ENCODE measurements at regions not wholly inside any gene's neighbourhood (a gene's known extent, or its start where the extent isn't known, plus 50 kb on each side); places are given as distances from the start of the nearest gene placed in this dataset.

DNA sequence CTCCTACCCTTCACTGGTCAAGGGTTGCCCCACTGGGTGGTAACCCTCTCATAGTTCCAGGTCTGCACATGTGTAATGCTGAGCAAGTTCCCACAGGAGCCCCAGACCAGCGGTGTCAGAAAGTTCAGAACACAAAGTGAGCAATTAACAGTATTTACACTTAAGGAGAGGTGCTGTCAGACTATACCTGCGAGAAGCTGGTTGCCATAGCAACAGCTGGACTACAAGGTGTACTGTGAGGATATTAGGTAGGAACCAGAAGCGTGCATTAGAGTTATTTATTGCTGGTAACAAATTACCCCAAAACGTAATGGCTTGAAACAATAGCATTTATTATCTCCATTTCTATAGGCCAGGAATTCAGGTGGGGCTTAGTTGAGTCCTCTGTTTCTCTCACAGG lies 317.0 kb upstream of the RPS23 start:
- Histone ChIP-seq H3K27ac (ENCODE audit: low read depth, low read length) (no peak overlapping the region), H3K9me3 (ENCODE audit: insufficient read depth, low read depth, low read length) (no peaks in the 10 kb centered on the region), H3K4me2 (ENCODE audit: low read length) (no peak overlapping the region), H4K20me1 (ENCODE audit: insufficient read depth, low read length) (no peaks in the 10 kb centered on the region), H3K27me3 (ENCODE audit: insufficient read depth, low read length) (no peaks in the 10 kb centered on the region), H2AFZ (ENCODE audit: low read depth, low read length) (no peak overlapping the region), H3K79me2 (ENCODE audit: insufficient read depth, low read length) (no peaks in the 10 kb centered on the region), H3K4me3 (ENCODE audit: insufficient read depth, low read depth, low read length) (no peak overlapping the region), H3K9ac (ENCODE audit: low read length) (no peak overlapping the region), H3K36me3 (ENCODE audit: insufficient read depth, low read length) (no peaks in the 10 kb centered on the region), H3K4me1 (ENCODE audit: insufficient read depth, low read length) (peaks cover 6% of the 10 kb centered on the region)
- H3K4me1 Mint-ChIP-seq (ENCODE audit: low read depth, unreplicated experiment): peaks cover 17% of the 10 kb centered on the region
- no peaks in the 10 kb centered on the region for H3K36me3 Mint-ChIP-seq (ENCODE audit: low read depth, unreplicated experiment)
- peaks cover 4% of the 10 kb centered on the region for H3K9me3 Mint-ChIP-seq (ENCODE audit: unreplicated experiment)
- FAIRE-seq (no peak), DNase-seq (ENCODE audit: low read depth) (no peak)
- TF ChIP-seq, protein P1, sequence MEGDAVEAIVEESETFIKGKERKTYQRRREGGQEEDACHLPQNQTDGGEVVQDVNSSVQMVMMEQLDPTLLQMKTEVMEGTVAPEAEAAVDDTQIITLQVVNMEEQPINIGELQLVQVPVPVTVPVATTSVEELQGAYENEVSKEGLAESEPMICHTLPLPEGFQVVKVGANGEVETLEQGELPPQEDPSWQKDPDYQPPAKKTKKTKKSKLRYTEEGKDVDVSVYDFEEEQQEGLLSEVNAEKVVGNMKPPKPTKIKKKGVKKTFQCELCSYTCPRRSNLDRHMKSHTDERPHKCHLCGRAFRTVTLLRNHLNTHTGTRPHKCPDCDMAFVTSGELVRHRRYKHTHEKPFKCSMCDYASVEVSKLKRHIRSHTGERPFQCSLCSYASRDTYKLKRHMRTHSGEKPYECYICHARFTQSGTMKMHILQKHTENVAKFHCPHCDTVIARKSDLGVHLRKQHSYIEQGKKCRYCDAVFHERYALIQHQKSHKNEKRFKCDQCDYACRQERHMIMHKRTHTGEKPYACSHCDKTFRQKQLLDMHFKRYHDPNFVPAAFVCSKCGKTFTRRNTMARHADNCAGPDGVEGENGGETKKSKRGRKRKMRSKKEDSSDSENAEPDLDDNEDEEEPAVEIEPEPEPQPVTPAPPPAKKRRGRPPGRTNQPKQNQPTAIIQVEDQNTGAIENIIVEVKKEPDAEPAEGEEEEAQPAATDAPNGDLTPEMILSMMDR (IDR thresholded peaks at IDR 0.05; ENCODE audit: insufficient read depth, low read depth, low read length): no peak
- no peak for TF ChIP-seq EZH2 (IDR thresholded peaks at IDR 0.05; ENCODE audit: insufficient read depth, low read length)
- no peaks in the 10 kb centered on the region for H3K27me3 Mint-ChIP-seq (ENCODE audit: low read depth, unreplicated experiment)
- H3K4me3 Mint-ChIP-seq (ENCODE audit: unreplicated experiment): no peak overlapping the region
- H3K27ac Mint-ChIP-seq (ENCODE audit: unreplicated experiment): no peak overlapping the region

DNA sequence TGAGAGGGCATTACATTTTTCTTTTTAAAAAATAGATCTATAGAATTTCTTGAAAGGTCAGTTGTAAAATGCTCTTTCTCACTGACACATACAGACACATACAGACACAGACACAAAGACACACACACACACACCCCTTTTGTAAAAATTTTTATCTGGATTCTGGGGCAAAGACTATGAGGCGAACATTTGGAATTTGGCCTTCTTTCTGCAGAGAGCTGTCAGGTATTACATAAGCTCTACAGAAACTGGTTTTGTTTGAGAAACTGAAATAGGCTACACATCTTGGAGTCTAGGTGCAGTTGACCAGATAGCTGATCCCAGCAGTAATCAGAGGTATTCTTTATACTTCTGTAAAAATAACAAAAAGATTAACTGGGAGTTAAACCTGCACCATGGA lies 315.9 kb upstream of the RPS23 start:
- Histone ChIP-seq H3K27me3 (ENCODE audit: insufficient read depth, low read length) (no peaks in the 10 kb centered on the region), H4K20me1 (ENCODE audit: insufficient read depth, low read length) (no peaks in the 10 kb centered on the region), H3K4me3 (ENCODE audit: insufficient read depth, low read depth, low read length) (no peak overlapping the region), H3K27ac (ENCODE audit: low read depth, low read length) (peak overlapping the region; percentile 36), H2AFZ (ENCODE audit: low read depth, low read length) (no peak overlapping the region), H3K36me3 (ENCODE audit: insufficient read depth, low read length) (no peaks in the 10 kb centered on the region), H3K9ac (ENCODE audit: low read length) (no peak overlapping the region), H3K4me2 (ENCODE audit: low read length) (no peak overlapping the region), H3K9me3 (ENCODE audit: insufficient read depth, low read depth, low read length) (no peaks in the 10 kb centered on the region), H3K79me2 (ENCODE audit: insufficient read depth, low read length) (no peaks in the 10 kb centered on the region), H3K4me1 (ENCODE audit: insufficient read depth, low read length) (peaks cover 6% of the 10 kb centered on the region)
- Mint-ChIP-seq H3K36me3 (ENCODE audit: low read depth, unreplicated experiment) (peaks cover 1% of the 10 kb centered on the region), H3K27ac (ENCODE audit: unreplicated experiment) (peak overlapping the region; percentile 65), H3K4me1 (ENCODE audit: low read depth, unreplicated experiment) (peaks cover 17% of the 10 kb centered on the region), H3K27me3 (ENCODE audit: low read depth, unreplicated experiment) (no peaks in the 10 kb centered on the region), H3K4me3 (ENCODE audit: unreplicated experiment) (no peak overlapping the region), H3K9me3 (ENCODE audit: unreplicated experiment) (peaks cover 6% of the 10 kb centered on the region)
- peak; percentile 58 for DNase-seq (ENCODE audit: low read depth)
- no peak for FAIRE-seq
- TF ChIP-seq EZH2 (IDR thresholded peaks at IDR 0.05; ENCODE audit: insufficient read depth, low read length): no peak
- TF ChIP-seq, protein P1 (IDR thresholded peaks at IDR 0.05; ENCODE audit: insufficient read depth, low read depth, low read length): no peak

DNA sequence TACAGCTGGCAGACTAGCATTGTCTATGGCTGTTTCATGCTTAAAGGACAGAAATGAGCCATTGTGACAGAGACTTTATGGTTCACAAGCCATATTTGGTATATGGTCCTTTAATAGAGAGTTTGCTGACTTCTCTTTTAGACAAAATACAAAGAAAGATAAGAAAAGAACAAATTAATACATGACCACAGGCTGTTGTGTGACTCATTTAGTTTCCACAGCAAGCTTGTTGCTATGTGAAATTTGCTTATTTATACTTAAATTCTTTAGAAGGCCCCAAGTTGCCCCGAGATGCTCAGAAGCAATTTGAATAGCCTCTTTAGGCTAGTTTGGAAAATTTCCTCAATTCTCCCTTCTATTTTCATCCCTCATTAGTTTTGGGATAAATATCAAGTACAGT lies 315.3 kb upstream of the RPS23 start:
- Histone ChIP-seq H2AFZ (ENCODE audit: low read depth, low read length) (no peak overlapping the region), H3K4me2 (ENCODE audit: low read length) (peak overlapping the region; percentile 10), H4K20me1 (ENCODE audit: insufficient read depth, low read length) (no peaks in the 10 kb centered on the region), H3K79me2 (ENCODE audit: insufficient read depth, low read length) (no peaks in the 10 kb centered on the region), H3K27me3 (ENCODE audit: insufficient read depth, low read length) (no peaks in the 10 kb centered on the region), H3K9me3 (ENCODE audit: insufficient read depth, low read depth, low read length) (no peaks in the 10 kb centered on the region), H3K9ac (ENCODE audit: low read length) (peak overlapping the region; percentile 38), H3K4me1 (ENCODE audit: insufficient read depth, low read length) (peaks cover 6% of the 10 kb centered on the region), H3K4me3 (ENCODE audit: insufficient read depth, low read depth, low read length) (no peak overlapping the region), H3K36me3 (ENCODE audit: insufficient read depth, low read length) (no peaks in the 10 kb centered on the region), H3K27ac (ENCODE audit: low read depth, low read length) (peak overlapping the region; percentile 36)
- H3K4me3 Mint-ChIP-seq (ENCODE audit: unreplicated experiment): no peak overlapping the region
- no peak for TF ChIP-seq EZH2 (IDR thresholded peaks at IDR 0.05; ENCODE audit: insufficient read depth, low read length)
- TF ChIP-seq, protein P1 (IDR thresholded peaks at IDR 0.05; ENCODE audit: insufficient read depth, low read depth, low read length): no peak
- FAIRE-seq: no peak
- peaks cover 17% of the 10 kb centered on the region for H3K4me1 Mint-ChIP-seq (ENCODE audit: low read depth, unreplicated experiment)
- H3K27ac Mint-ChIP-seq (ENCODE audit: unreplicated experiment): peak overlapping the region; percentile 65
- H3K36me3 Mint-ChIP-seq (ENCODE audit: low read depth, unreplicated experiment): peaks cover 1% of the 10 kb centered on the region
- peak; percentile 82 for DNase-seq (ENCODE audit: low read depth)
- H3K9me3 Mint-ChIP-seq (ENCODE audit: unreplicated experiment): peaks cover 8% of the 10 kb centered on the region
- H3K27me3 Mint-ChIP-seq (ENCODE audit: low read depth, unreplicated experiment): no peaks in the 10 kb centered on the region
